ENCODE measurements at regions not wholly inside any gene's neighbourhood (a gene's known extent, or its start where the extent isn't known, plus 50 kb on each side); places are given as distances from the start of the nearest gene placed in this dataset.

DNA sequence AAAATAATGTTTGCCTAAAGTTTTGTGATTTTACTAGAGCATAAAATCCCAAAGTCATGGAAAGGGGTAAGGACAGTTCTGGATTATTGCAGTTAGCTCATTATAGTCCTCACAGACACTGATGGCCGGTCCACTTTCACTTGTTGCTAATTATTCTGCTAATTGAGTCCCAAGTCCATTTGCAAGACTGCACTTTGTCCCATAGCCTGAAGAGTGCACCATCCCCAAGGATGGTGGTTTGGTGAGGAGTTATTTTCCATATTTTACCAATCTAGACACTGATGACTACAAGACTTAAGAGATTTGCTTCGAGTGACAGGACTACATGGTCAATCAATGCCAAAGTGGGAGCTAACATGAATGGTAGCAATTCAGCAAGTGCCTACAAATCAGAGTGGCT is 181.8 kb upstream of the CACNA2D1 start:
- no peak for TF ChIP-seq CTCF (IDR thresholded peaks at IDR 0.05; ENCODE audit: low read depth, low read length, missing input control)
- TF ChIP-seq EGR1 (IDR thresholded peaks at IDR 0.05; ENCODE audit: low read depth in 2 of 2): no peak
- TF ChIP-seq ZBTB33 (IDR thresholded peaks at IDR 0.05): no peak
- no peak for TF ChIP-seq TAF1 (conservative IDR thresholded peaks at IDR 0.05)
- no peak for TF ChIP-seq FOXA1 (IDR thresholded peaks at IDR 0.05)
- no peak for TF ChIP-seq REST (IDR thresholded peaks at IDR 0.05)
- TF ChIP-seq JUND (IDR thresholded peaks at IDR 0.05): no peak
- TF ChIP-seq YY1 (IDR thresholded peaks at IDR 0.05): no peak
